HG03520 (cell line): ENCODE measurements at regions not wholly inside any gene's neighbourhood (a gene's known extent, or its start where the extent isn't known, plus 50 kb on each side); places are given as distances from the start of the nearest gene placed in this dataset.
A peak's percentile ranks its signal among the peaks of the same experiment; 100 is the strongest.
"Not testable (repeated sequence)": the region's sequence is repeated elsewhere in the genome, so short reads cannot be mapped to it uniquely, and the experiment has no call there.

Source experiments
- ATAC-seq: cut with Tn5 transposase; IDR thresholded peaks from one replicate; pipeline ENCODE4 v1.9.1; 2021; ENCODE audit warnings: mild to moderate bottlenecking, moderate library complexity; ENCODE audit not compliant: unreplicated experiment

DNA sequence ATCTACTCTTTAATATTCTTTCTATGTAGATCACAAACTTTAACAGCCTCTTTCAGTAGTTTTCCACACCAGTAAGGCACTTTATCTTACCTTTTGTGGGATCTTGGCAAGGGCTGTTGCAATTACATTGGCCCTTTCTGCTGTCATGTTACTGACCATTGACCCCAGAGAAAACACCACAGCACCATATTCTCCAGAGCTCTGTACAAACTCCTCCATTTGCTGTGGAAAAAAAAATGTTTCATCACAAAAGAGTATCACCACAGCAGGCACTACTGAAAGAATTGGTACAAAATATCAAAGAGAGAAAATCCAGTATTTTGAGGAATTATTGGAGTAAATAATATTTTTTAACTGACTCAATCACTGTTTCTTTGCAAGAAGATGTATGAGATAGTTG is 62.3 kb upstream of the UGT2A3 start:
- not testable (repeated sequence) for ATAC-seq

DNA sequence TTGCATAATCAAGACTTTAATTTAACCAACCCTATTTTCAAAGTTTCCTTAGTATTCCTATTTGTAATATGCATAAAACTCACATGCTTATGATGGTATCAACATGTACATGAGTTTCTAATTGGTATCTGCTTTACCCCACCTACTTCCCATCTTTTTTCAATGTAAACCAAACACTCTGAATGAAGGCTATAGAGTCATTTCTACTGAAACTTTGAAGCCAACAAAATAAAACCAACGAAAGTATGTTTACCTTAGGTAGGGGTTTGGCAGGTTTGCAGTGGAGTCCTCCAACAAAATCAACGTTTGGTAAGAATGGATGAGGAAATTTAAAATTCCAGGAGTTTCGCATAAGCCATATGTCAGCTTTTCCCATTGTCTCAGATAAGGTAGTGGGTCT is 66.4 kb upstream of the UGT2A3 start:
- ATAC-seq, result not testable (repeated sequence)

DNA sequence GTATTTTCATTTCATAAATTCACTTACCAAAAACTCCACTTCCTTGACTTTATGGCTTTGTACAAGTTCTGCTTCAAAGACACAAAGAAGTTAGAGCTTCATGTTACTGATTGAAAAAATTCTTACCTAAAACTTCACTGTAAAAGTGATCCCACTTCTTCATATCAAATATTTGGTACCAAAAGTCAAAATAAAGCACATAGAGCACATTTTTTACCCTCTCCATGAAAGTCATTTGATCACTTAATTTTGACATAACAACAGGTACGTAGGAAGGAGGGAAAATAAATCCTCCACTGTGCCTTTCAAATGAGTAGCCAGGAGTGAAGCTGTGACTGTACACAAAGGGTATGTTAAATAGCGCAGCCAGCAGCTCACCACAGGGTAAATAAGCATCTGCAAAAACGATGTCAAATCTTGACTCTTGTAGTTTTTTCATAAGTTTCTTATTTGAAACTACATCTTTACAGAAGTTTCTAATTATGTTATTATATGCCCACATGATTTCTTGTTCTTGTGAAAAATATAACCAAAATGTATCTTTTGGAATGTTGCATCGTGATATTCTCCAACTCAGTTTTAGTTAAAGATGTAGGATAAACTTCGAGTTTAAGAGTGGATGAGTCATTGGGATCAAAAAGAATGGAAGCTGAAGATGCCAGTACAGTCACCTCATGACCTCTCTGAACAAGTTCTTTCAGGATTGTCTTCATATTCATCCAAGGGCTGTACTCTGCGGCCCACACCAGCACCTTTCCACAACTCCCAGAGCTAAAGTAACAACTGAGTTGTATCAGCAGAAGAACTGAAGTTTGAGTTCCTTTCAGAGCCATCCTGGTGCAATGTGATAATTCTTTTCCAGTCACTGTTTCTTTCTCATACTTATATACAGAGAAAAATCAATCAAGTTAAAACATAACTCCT is 68.2 kb upstream of the UGT2A3 start:
- ATAC-seq, result not testable (repeated sequence)

DNA sequence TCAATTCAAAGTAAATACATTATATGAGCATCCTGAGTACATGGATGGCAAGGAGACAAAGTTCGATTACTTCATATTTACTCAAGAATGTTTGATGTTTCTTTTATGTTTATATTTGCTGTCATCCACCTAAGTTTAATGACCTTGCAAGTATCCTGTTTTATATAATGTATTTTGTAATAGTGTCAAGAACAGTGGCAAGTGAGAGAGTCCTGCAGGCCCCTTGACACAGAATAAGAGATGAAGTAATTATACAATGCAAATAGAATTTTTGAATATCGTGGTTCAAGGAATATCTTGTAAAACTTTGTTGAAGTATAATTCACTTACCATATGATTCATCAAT is 68.8 kb upstream of the UGT2A3 start:
- not testable (repeated sequence) for ATAC-seq

DNA sequence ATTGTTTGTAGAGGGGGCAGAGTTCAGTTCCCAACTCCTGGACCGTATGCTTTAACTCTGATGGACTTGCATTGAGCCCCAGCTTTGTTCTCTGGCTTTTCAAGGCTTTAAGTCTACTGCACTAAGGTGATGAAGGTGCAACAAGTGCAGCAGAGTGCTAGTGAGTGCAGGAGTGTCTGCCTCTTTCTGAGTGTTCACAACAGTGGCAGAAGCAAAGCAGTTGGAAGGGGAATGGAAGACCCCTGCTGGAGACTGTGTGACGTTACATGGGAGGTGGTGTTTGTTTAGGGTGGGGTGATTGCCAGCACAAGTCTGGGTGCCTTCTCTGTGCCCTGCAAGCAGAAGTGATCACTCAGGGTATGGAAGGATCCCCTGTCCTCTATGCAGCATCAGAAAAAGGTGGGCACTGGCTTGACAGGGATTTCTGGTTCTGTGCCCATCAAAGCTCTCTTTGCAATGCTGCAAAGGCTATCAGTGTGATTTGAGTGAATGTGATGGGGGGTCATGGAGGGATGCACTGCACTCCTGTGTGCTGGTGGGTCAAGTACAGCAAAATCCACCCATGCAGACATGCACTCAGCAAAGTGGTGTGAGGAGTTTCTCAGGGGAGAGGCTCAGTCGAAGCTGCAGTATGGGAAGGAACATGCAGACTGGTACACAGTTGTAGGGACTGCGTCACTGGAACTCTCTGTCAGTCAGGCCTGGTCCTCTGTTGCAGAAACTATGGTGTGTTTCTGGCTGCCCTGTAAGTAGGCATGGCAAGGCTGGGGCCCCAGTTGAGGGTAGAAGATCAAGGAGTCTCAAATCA is 70.9 kb upstream of the UGT2B7 start:
- ATAC-seq, result peak; percentile 82

DNA sequence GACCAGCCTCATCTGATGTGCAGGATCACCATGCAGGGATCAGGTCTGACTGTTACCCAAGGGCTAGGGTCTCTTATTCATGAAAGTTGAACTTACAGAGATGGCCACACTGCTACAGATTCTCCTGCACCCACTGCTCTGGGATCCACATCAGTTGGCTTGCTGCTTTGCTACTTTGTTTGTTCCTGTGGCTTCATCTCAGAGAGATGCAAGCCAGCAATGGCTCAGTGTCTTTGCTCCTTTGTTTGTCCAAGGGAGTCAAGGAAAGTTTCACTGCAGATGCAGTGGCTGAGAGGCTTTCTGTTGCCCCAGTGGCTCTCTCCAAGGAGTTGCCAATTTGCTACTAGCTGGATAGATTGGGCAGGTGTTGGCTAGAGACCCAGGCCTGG is 70.3 kb upstream of the UGT2B7 start:
- no peak for ATAC-seq

DNA sequence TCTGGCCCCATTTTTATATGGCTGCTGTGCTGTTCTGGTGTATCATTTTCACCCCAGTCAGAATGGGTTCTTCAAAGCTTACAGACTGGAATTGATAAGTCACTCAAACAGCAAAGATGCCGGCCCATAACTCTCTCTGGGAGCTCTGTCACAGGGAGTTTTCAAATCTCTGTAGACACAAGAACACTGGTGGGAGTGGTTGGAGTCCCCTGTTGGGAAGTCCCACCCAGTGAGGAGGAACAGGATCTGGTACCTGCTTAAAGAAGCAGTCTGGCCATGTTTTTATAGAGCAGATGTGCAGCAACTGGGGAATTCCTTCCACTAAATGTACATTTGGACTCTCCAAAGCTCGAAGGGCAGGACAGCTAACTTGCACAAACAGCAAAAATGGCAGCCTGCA is 69.3 kb upstream of the UGT2B7 start:
- ATAC-seq, result no peak

DNA sequence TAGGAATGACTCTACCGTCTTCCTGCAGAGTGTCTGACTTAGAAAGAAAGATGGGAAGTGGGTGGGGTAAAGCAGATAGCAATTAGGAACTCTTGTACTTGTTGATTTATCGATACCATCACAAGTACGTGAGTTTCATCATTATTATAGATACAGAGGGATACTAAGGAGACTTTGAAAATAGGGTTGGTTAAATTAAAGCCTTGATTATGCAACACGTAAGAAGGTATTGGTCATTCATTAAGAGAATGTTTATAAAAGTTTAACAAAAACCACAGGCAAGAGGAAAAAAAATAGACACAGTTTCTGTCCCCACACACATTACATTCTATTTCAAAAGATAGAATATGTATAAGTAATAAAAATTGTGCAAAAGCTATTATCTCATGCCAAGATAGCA is 65.9 kb upstream of the UGT2B7 start:
- ATAC-seq, result no peak

DNA sequence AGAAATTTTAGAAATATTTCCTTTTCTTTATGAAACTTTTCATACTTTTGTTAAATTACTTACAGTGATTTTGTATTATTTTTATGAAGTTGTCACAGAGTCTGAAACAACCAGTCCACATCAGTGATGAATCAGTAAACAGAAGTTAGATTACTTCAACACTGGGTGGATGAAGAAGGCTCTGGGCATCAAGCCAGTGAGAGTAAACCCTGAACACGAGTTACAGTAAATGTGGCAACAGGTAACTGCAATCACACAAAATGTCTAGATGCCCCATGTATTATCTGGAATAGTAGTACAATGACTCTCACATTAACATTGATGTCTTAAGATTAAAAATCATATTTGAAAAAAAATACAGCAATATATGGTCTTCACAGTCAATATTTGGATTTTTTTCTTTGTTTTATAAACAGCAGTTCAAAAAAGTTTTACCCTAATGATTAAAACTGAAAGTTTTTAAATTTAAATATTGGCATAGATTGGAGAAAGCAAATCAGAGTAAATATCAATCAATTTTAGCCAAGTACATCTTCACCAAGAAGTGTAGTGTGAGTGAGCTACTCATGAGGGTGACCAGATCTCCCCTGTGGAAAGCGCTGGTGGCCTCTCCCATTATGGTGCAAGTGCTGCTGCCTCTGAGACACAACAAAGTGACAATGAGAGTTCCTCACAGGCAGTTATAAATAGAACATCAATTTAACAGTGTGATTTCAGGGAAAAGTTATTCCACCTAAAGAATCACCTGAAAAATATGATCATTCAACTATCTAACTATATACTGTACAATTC is 63.2 kb upstream of the UGT2B7 start:
- no peak for ATAC-seq

DNA sequence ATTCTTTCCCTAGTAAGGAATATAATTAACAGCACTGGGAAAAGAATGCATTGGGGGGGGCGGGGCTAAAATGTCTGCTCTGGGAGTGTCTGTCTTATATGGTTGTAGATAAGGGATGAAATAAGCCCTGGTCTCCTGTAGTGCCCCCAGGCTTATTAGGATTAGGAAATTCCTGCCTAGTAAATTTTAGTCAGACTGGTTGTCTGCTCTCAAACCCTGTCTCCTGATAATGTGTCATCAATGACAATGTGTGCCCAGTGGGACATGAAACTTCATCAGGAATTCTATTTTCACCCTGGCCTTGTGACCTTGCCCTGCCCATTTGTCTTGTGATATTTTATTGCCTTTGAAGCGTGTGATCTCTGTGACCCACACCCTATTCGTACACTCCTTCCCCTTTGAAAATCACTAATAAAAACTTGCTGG is 61.9 kb upstream of the UGT2B7 start:
- not testable (repeated sequence) for ATAC-seq

DNA sequence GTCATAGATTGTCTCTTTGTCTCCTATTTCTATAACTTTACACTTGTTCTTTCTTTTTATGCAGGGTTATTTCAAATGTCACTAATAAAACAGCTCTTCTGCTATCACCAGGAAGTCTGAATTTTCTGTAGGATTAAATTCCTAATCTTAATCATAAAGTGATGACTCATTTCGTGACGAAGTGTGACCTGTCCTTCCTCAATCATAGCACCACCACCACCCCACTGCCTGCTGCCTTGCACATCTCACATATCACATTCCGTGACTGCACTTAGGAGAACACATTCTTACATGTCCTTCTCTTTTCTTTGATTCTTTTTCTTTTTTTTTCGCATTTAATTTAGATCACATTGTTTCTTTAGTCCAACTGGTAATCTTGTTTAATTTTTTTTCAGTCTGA is 57.7 kb upstream of the UGT2B7 start:
- ATAC-seq, result no peak

DNA sequence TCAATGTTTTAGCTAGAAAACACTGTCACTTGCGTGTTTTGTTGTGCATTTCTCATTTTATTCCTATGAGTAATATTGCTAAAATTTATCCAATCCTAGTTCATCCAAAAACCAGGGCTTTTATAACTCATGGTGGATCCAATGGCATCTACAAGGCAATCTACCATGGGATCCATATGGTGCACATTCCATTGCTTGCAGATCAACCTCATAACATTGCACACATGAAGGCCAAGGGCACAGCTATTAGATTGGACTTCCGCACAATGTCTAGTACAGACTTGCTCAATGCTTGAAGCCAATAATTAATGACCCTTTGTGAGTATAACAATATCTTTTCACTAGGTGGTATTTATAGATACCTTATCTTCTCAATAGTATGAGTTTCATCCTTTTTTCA is 57.2 kb upstream of the UGT2B7 start:
- ATAC-seq, result no peak

DNA sequence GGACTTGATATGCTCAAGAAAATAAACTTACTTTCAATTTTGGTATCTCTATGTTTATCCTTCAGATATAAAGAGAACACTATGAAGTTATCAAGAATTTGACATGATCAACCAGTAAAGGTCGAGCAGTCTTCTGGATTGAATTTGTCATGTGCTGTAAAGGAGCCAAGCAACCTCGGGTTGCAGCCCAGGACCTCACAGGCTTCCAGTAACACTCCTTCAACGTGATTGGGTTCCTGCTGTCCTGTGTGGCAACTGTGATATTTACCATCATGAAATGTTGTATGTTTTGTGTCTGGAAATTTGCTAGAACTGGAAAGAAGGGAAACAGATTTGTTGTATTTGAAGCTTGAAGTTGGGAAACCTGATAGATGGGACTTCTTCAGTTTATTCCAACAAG is 52.0 kb upstream of the UGT2B7 start:
- no peak for ATAC-seq
